Gastroesophageal sphincter (tissue), 4 donors: ENCODE measurements at regions not wholly inside any gene's neighbourhood (a gene's known extent, or its start where the extent isn't known, plus 50 kb on each side); places are given as distances from the start of the nearest gene placed in this dataset.

Experiments used
- ATAC-seq: fragments of 150-250 bp; one replicate; pipeline ENCODE4 v1.9.1; 2016; ENCODE audit warnings: mild to moderate bottlenecking, moderate library complexity
- H3K27ac ChIP-seq, 4 donors: fragments of 200-600 bp; sonication (generic) in 3 of 4; 1 replicate in 3 of 4; 2 replicates in 1 of 4; pipeline ENCODE4 v1.5.1; 2016 to 2019
- H3K27me3 ChIP-seq: fragments of 200-600 bp; sonication (generic); one replicate; pipeline ENCODE4 v1.5.1; 2019
- H3K36me3 ChIP-seq, 2 donors: fragments of 200-600 bp; sonication (generic); one replicate each; pipeline ENCODE4 v1.5.1; 2019; ENCODE audit warnings: control low read depth in 1 of 2
- H3K4me1 ChIP-seq, 3 donors: fragments of 200-600 bp; sonication (generic); 1 replicate in 2 of 3; 2 replicates in 1 of 3; pipeline ENCODE4 v1.5.1; 2016 to 2019; ENCODE audit warnings: control low read depth in 2 of 3
- H3K4me3 ChIP-seq, 2 donors: fragments of 200-600 bp; sonication (generic); one replicate each; pipeline ENCODE4 v1.5.1; 2019; ENCODE audit warnings: mild to moderate bottlenecking in 1 of 2, moderate library complexity in 1 of 2
- H3K9me3 ChIP-seq, 3 donors: fragments of 200-600 bp; sonication (generic); one replicate each; pipeline ENCODE4 v1.5.1; 2017 to 2019; ENCODE audit warnings: control low read depth in 2 of 3
- EP300 ChIP-seq: sonication (generic); formaldehyde crosslinking; IDR thresholded peaks from one replicate; pipeline ENCODE4 v1.6.1; 2017; ENCODE audit warnings: antibody characterized with exemption, mild to moderate bottlenecking
- POLR2A ChIP-seq, 2 donors: fragments of 450-650 bp; IDR thresholded peaks; one replicate each; pipeline ENCODE4 v1.6.1; 2017; ENCODE audit warnings: antibody characterized with exemption in 2 of 2, mild to moderate bottlenecking in 2 of 2, moderate library complexity in 1 of 2
- POLR2AphosphoS5 ChIP-seq: sonication (generic); formaldehyde crosslinking; IDR thresholded peaks from one replicate; pipeline ENCODE4 v1.6.1; 2017; ENCODE audit warnings: antibody characterized with exemption
- WGBS, 2 donors: methylation state at CpG; one replicate each; pipeline ENCODE4 v1.1.5; 2018; ENCODE audit warnings: low coverage in 1 of 2; 5-methylcytosine and 5-hydroxymethylcytosine counted together
- TF ChIP-seq, protein P1 (sequence below), 4 experiments: fragments of 200-600 bp in 2 of 4; fragments of 450-650 bp in 2 of 4; sonication (generic) in 1 of 4; IDR thresholded peaks; one replicate each; pipeline ENCODE4 v1.5.1; 2017 to 2019; ENCODE audit warnings: antibody characterized with exemption in 4 of 4, mild to moderate bottlenecking in 2 of 4, moderate library complexity in 2 of 4

GRCh38 chr1:81517987-81518386 is 282.7 kb upstream of the ADGRL2 start:
- H3K36me3 ChIP-seq: no peaks in the 10 kb centered on the region
- no peak overlapping the region for H3K27ac ChIP-seq
- no peak for ATAC-seq
- WGBS, 2 donors: 73 to 88% methylated on average over 6 to 8 of the region's 8 CpGs
- TF ChIP-seq POLR2A (IDR thresholded peaks at IDR 0.05) (no peak), EP300 (no peak), POLR2AphosphoS5 (no peak)
- TF ChIP-seq, protein P1, sequence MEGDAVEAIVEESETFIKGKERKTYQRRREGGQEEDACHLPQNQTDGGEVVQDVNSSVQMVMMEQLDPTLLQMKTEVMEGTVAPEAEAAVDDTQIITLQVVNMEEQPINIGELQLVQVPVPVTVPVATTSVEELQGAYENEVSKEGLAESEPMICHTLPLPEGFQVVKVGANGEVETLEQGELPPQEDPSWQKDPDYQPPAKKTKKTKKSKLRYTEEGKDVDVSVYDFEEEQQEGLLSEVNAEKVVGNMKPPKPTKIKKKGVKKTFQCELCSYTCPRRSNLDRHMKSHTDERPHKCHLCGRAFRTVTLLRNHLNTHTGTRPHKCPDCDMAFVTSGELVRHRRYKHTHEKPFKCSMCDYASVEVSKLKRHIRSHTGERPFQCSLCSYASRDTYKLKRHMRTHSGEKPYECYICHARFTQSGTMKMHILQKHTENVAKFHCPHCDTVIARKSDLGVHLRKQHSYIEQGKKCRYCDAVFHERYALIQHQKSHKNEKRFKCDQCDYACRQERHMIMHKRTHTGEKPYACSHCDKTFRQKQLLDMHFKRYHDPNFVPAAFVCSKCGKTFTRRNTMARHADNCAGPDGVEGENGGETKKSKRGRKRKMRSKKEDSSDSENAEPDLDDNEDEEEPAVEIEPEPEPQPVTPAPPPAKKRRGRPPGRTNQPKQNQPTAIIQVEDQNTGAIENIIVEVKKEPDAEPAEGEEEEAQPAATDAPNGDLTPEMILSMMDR (IDR thresholded peaks at IDR 0.05): no peak
- H3K4me1 ChIP-seq: no peaks in the 10 kb centered on the region
- no peak overlapping the region for H3K4me3 ChIP-seq
- H3K9me3 ChIP-seq: no peaks in the 10 kb centered on the region
- H3K27me3 ChIP-seq: no peaks in the 10 kb centered on the region

DNA sequence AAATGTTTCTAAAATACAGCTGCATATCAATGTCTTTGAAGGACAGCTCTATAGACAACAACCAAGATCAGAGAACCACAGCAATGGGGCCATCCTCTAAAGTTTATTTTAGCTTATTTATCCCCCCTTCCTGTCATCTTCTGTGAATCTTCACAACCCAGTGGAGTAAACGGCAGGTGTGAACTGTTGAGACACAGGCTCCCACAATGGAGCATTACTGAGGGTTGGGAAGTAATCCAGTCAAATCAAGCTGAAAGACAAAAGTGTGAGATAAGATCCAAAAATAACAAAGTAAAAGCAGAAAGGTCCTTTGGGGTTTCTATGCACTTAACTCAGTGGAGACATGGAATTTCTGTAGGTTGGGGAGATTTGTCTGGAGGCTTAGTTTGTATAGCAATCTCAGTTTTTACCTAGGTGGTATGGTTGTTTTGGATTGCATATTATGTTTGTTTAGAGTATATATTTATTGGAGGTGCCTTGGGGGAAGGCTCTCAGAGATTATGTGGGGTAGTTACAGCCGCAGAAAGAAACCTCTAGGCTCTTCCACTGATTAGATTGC is 286.9 kb upstream of the ADGRL2 start:
- Histone ChIP-seq H3K9me3 (no peaks in the 10 kb centered on the region), H3K4me1 (peaks cover 5 to 28% (median 5%) of the 10 kb centered on the region in 3 donors), H3K27me3 (no peaks in the 10 kb centered on the region), H3K27ac (no peak overlapping the region), H3K36me3 (no peaks in the 10 kb centered on the region), H3K4me3 (no peak overlapping the region)
- ATAC-seq: no peak
- TF ChIP-seq POLR2AphosphoS5: no peak
- no peak for TF ChIP-seq POLR2A (IDR thresholded peaks at IDR 0.05)
- TF ChIP-seq EP300: no peak
- TF ChIP-seq, protein P1 (IDR thresholded peaks at IDR 0.05): no peak
- 83 to 100% methylated on average over 1 to 2 of the region's 2 CpGs for WGBS, 2 donors

GRCh38 chr1:81512252-81513003 is 288.3 kb upstream of the ADGRL2 start:
- Histone ChIP-seq H3K4me1 (peaks cover 5 to 34% (median 5%) of the 10 kb centered on the region in 3 donors), H3K27ac (no peak overlapping the region), H3K9me3 (no peaks in the 10 kb centered on the region), H3K27me3 (no peaks in the 10 kb centered on the region), H3K36me3 (no peaks in the 10 kb centered on the region), H3K4me3 (no peak overlapping the region)
- TF ChIP-seq EP300: no peak
- TF ChIP-seq POLR2AphosphoS5: no peak
- no peak for TF ChIP-seq POLR2A (IDR thresholded peaks at IDR 0.05)
- TF ChIP-seq, protein P1 (IDR thresholded peaks at IDR 0.05): no peak
- ATAC-seq: no peak
- WGBS, 2 donors: 62 to 76% methylated on average over 5 of the region's 5 CpGs

- Histone ChIP-seq H3K9me3 (no peaks in the 10 kb centered on the region), H3K4me1 (peaks cover 5 to 34% (median 5%) of the 10 kb centered on the region in 3 donors), H3K36me3 (no peaks in the 10 kb centered on the region), H3K4me3 (no peak overlapping the region), H3K27ac (no peak overlapping the region), H3K27me3 (no peaks in the 10 kb centered on the region)
- no peak for TF ChIP-seq POLR2AphosphoS5
- TF ChIP-seq EP300: no peak
- TF ChIP-seq POLR2A (IDR thresholded peaks at IDR 0.05): no peak
- TF ChIP-seq, protein P1 (IDR thresholded peaks at IDR 0.05): no peak
- 92 to 95% methylated on average over 2 to 3 of the region's 3 CpGs for WGBS, 2 donors
- ATAC-seq: no peak
These were observed 289.5 kb upstream of the ADGRL2 start for GRCh38 chr1:81511281-81511680.

GRCh38 chr1:81510701-81511100 is 290.0 kb upstream of the ADGRL2 start:
- WGBS, 2 donors: 50 to 93% methylated on average over 3 of the region's 3 CpGs
- Histone ChIP-seq H3K9me3 (no peaks in the 10 kb centered on the region), H3K27me3 (no peaks in the 10 kb centered on the region), H3K4me1 (peaks cover 5 to 34% (median 5%) of the 10 kb centered on the region in 3 donors), H3K27ac (peak overlapping the region in 1 of 4 donors; percentile 29), H3K4me3 (no peak overlapping the region), H3K36me3 (no peaks in the 10 kb centered on the region)
- no peak for TF ChIP-seq POLR2AphosphoS5
- TF ChIP-seq EP300: no peak
- TF ChIP-seq, protein P1 (IDR thresholded peaks at IDR 0.05): no peak
- no peak for TF ChIP-seq POLR2A (IDR thresholded peaks at IDR 0.05)
- no peak for ATAC-seq
